ENCODE measurements at regions not wholly inside any gene's neighbourhood (a gene's known extent, or its start where the extent isn't known, plus 50 kb on each side); places are given as distances from the start of the nearest gene placed in this dataset.

DNA sequence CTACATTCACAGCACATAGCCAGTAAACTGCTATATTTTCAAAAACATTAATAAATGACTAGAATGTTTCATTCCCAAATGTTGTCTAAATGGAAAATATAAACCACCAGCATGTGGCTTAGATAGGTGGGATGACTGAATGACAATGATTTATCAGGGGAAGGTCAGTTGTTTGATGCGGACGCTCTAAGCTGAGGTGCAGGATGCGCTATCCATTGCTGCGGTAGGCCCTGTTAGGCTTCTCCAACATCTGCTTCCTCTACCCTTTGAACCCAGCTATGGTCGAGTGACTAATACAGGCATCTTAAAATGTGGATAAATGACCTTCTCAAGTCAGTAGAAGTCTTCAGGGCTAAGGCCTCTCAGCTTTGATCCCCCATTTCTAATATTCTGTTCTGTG, 584.2 kb downstream of the CMPK2 start:
- DNase-seq: no peak
- intact Hi-C loops (cut with DNase I): no loop called here

- intact Hi-C loops (cut with DNase I): no loop called here
- DNase-seq: no peak
Measured at GRCh38 chr2:6283259-6283658, 582.4 kb downstream of the CMPK2 start.

DNA sequence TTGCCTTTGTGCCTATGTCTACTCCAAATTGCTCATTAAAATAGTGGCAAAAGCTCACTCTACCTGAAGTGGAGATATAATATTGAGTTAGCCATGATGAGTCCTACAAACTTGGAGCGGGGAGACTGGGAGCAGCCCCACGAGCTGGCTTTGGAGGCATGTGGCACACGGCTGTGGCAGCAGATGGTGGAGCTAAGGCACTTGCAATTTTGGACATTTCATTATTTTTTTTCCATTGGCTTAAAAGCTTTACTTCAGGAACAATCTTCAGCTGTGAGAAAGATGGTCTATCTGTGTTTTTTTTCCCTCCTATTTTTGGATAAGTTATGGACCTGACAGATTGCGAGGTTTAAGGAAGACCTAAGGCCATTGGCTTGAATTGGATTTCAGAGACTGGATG, 578.3 kb downstream of the CMPK2 start:
- intact Hi-C loops (cut with DNase I): no loop called here
- DNase-seq: no peak

GRCh38 chr2:6288791-6289190, 576.9 kb downstream of the CMPK2 start:
- no peak for DNase-seq
- intact Hi-C loops (cut with DNase I): no loop called here

DNA sequence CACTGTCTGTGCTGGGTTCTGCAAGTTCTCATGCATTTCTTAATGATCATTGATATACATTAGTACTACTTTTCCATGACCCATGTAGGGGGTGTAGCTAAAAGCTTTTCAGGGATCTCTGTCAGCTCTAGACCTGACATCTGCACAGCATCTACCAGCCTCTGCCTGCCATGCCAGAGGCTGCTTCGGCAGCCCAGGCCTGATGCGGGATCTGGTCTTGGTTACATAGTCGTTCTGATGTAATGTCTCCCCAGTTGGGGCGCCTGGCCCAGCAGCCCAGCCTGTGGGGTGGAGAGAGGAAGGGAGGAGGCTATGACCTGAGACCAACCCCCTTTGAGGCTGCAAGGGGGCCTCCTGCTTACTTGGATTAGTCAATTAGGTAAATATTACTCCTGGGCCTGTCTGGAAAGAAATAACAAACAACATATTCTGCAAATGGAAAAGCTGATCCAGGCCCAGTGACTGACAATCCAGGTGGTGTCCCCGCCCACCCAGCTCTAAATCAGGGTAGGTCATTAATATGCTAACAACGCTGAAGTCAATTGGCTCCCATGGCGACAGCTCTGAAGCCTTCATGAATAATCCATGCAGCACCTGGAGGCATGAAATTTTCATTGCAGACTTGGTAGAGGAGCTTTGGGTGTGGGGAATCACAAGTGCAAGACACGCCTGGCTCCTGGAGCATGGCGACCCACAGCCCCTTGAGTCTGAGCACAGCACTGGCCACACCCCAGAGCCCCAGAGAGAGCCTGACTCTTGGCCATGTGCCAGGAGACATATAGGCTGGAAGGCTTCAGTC, 575.3 kb downstream of the CMPK2 start:
- peak in 1 of 42 donors; percentile 47 for DNase-seq
- intact Hi-C loops (cut with DNase I): no loop called here

DNA sequence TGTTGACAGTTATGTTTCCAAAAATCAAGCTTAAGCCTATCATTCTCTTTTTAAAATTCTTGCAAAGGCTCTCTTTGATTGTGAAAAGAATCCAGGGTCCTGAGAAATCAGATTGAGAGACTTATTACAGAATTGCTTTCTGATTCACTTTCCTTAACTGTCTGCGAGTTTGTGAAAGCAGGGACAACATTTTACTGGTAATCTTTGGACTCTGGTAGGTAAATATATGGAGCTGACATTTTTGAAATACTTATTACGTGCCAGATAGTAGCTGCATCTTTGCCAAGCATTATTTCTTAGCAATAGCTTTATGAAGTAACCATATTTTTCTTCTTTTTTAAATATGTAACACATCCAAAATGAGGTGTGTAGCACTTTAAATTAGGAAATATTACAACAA, 570.9 kb downstream of the CMPK2 start:
- intact Hi-C loops (cut with DNase I): no loop called here

GRCh38 chr2:6297238-6297637, 568.5 kb downstream of the CMPK2 start:
- DNase-seq: no peak
- intact Hi-C loops (cut with DNase I): no loop called here

More for the DNA sequence above, 570.9 kb downstream of the CMPK2 start:
- DNase-seq: no peak

DNA sequence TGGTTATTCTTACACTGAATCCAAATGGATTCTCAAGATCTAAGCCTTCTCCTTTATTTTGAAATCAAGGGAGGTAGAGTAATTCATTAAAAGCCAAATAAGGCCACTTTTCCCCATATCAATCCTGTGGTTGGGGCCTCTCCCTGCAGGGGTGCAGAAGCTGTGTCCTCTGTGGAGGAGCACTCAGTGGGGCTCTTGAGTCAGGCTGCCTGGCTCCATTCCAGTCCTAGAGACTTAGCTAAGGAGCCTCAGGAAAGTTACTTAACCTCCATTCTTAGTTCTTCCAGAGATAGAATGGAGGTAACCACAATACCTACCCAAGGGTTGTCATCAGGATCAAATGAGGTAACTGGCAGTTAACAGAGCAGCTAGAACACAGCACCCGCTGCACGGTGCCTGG, 564.3 kb downstream of the CMPK2 start:
- DNase-seq: no peak
- intact Hi-C loops (cut with DNase I): no loop called here

DNA sequence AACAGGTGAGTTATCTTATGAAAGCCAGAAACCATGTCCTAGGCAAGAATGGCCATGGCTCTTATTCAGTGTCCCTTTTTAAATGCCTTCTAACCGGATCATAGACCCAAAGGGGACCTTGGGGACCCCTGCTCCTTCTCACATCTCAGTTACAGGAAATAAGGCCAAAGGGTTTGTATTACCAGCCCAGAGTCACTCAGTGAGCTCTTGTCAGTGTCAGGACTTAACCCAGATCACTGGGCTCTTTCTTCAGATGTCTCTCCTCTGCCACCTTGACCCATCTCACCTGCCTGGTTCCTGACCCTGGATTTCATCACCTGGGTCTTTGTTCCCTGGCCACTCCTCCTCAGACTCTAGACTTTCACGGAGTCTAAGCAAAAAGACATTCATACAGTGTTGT, 556.7 kb downstream of the CMPK2 start:
- intact Hi-C loops (cut with DNase I): no loop called here
- DNase-seq: no peak

GRCh38 chr2:6309415-6310255, 556.1 kb downstream of the CMPK2 start:
- DNase-seq: peak in 4 of 42 donors; percentile 9 to 38 (median 14)
- intact Hi-C loops (cut with DNase I): no loop called here

DNA sequence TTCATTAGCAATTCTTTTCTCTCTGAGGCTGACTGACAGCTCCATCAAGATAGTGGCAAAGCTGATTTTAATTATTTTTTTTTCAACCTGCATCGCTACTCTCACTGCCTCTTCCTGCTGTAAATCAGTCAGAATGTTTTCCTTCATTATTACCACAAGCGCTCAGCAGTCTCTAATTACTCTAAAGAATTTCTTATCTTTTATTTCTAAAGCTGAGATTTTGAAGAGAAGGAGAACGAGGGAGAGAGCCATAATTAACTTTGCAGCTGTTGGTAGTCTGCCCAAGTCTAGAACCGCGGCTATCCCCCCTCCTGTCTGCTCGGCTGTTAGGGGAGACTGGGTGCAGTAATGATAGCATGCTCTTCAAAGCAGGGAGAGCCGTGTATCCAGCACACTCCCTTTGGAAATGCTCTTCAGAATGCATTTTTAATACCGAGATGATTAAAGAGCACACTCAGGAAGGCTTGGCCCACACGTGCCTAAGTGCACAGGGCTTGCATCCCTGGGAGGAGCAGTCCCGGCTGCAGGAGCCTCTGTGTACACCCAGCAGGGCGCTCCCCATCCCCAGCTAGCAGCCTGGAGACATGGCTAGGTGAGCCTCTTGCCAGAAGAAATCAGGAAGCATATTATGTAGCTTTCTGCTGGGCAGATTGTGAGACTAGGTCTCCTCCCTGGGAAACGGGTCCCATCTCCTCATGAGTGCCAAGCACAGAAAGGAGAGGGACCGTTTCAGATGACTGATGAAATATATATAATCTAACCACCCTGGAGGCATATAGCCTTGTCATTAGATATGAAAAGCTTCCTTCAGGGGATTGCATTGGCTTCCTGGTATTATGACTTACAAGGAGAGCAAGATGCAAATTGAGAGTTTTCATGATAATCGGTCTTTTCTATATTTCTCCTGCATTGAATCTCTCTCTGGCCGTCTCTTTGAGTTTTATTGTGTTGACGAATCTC, 555.2 kb downstream of the CMPK2 start:
- intact Hi-C loops (cut with DNase I): no loop called here
- peak in 11 of 42 donors; percentile 2 to 39 (median 15) for DNase-seq

GRCh38 chr2:6312367-6312766, 553.3 kb downstream of the CMPK2 start:
- no peak for DNase-seq
- intact Hi-C loops (cut with DNase I): no loop called here

DNA sequence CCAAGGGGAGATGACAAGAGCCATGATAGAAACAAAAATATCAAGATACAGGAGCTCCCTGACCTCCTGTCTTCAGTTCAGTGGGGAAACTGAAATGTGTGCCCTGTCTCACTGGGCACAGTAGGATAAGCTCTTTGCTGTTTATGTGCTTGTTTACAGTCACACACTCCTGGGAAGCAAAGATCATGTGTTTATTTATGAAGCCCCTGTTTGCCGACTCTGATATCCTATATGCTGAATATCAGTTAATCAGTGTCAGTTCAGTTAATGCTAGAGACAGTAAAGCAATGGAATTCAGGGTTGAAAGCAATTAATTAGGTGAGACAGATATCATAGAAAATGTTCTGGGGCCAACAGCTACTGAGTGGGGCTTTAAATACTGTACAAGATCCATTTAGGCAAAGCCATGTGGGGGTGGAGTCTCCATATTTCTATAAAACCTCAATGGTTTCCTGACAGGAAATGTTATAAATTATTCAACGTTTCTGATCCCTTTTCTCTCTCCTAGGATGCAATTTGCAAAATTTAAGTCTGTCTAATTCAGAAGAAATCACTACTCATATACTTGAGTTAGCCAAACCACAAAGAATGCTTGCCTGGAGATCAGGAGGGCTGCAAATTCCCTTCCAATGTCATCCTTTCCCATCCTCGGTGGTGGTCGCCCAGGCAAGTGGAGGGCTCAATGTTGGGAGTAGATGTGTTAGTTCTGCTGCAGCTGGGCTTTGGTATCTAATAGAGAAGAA, 551.3 kb downstream of the CMPK2 start:
- intact Hi-C loops (cut with DNase I): no loop called here
- no peak for DNase-seq

DNA sequence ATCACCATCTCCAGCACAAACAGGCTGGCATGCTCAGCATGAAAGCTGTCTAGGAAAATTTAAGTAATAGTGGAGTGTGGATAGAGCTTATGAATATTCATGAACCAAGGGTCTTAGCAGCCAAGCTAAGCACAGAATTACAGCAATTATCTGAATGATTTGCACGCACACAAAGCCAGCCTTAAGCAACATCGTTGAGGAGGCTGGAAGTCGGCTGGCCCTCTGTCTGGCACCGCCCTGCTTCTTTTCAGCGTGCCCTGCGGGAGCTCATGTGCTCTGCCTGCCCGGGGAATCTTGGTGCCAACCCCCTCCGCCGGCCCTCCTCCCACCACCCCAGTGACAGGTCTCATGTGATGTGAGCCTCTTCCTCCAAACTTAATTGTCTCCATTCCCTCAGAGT, 540.1 kb downstream of the CMPK2 start:
- intact Hi-C loops (cut with DNase I): no loop called here
- DNase-seq: peak in 3 of 42 donors; percentile 3 to 40 (median 15)

GRCh38 chr2:6326958-6327357, 538.7 kb downstream of the CMPK2 start:
- intact Hi-C loops (cut with DNase I): no loop called here
- DNase-seq: no peak

- intact Hi-C loops (cut with DNase I): no loop called here
- DNase-seq: no peak
Measured at GRCh38 chr2:6336752-6337471, 528.8 kb downstream of the CMPK2 start.

- no peak for DNase-seq
- intact Hi-C loops (cut with DNase I): no loop called here
Measured at GRCh38 chr2:6337472-6337820, 528.3 kb downstream of the CMPK2 start.

DNA sequence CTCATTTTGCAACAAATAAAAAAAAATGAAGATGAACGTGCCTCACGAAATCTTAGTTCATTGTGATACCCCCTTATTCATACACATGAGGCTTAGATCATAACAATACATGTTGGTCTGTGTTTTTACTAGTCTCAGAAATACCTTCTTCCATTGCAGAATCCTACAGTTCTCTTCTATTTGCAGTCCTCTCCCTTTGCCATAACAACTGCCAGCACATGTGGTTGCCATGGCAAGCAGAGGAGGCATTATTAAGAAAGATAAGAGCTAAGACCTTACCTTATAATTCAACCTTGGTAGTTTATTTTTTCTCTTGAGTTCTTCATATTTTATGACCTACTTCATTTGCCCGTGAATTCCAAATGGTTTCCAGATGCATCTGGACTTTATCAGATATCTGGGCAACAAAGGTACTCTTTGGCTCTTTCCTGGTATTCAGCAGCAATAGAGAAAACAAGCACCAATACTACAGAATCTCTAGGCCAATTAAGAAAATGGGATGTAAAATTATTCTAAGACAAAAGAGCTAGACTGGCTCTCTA, 524.0 kb downstream of the CMPK2 start:
- no peak for DNase-seq

More for the DNA sequence above, 524.0 kb downstream of the CMPK2 start:
- intact Hi-C loops (cut with DNase I): no loop called here
